ENCODE measurements at regions not wholly inside any gene's neighbourhood (a gene's known extent, or its start where the extent isn't known, plus 50 kb on each side); places are given as distances from the start of the nearest gene placed in this dataset.

DNA sequence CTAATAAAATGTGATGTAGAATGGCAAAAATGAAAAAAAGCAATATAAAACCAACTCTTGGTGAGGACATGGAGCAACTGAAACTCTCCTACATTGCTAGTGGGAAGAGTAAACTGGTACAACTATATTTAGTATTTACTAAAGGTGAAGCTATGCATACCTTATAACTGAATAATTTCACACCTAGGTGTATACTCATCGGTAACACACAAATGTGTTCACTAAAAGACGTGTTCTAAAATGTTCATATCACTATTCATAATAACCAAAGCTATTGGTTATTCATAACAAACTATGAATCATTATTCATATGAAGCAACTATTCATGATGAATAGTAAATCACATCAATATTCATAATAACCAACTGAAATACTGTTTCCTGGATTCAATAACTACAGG is 1030.3 kb downstream of the ROBO2 start:
- 92 to 94% methylated on average over 2 of the region's 2 CpGs for WGBS, 2 donors
- TF ChIP-seq, protein P1, sequence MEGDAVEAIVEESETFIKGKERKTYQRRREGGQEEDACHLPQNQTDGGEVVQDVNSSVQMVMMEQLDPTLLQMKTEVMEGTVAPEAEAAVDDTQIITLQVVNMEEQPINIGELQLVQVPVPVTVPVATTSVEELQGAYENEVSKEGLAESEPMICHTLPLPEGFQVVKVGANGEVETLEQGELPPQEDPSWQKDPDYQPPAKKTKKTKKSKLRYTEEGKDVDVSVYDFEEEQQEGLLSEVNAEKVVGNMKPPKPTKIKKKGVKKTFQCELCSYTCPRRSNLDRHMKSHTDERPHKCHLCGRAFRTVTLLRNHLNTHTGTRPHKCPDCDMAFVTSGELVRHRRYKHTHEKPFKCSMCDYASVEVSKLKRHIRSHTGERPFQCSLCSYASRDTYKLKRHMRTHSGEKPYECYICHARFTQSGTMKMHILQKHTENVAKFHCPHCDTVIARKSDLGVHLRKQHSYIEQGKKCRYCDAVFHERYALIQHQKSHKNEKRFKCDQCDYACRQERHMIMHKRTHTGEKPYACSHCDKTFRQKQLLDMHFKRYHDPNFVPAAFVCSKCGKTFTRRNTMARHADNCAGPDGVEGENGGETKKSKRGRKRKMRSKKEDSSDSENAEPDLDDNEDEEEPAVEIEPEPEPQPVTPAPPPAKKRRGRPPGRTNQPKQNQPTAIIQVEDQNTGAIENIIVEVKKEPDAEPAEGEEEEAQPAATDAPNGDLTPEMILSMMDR (IDR thresholded peaks at IDR 0.05), result no peak
- intact Hi-C loops (cut with DNase I), result no loop called here
- no peak overlapping the region for H3K27ac ChIP-seq
- no peaks in the 10 kb centered on the region for H3K36me3 ChIP-seq
- no peaks in the 10 kb centered on the region for H3K27me3 ChIP-seq
- H3K9me3 ChIP-seq, result peaks cover 0 to 3% (median 0%) of the 10 kb centered on the region in 11 donors
- H3K4me3 ChIP-seq, result no peak overlapping the region
- DNase-seq, result no peak
- ATAC-seq, result no peak
- peaks cover 0 to 2% (median 0%) of the 10 kb centered on the region in 9 donors for H3K4me1 ChIP-seq

DNA sequence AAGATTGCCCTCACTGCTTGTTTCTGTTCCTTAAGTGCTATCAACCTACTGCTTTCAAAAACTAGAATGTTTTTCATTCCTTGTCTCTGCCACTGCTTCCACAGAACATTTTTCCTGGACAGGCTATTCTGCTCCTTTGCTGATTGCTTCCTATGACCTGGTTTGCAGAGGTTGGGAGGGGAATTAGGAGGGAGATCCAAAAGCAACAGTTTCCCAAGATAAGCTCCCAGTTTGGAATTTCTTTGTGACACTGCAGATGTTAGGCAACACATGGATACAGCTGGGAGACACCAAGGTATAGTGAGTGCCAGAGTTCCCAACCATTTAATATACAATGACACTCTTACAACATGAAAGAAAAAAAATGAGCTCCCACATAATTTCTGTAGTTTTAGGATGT is 1036.5 kb downstream of the ROBO2 start:
- intact Hi-C loops (cut with DNase I), result no loop called here
- ATAC-seq, result peak in 6 of 8 donors; percentile 38 to 73 (median 64)
- H3K36me3 ChIP-seq, result no peaks in the 10 kb centered on the region

DNA sequence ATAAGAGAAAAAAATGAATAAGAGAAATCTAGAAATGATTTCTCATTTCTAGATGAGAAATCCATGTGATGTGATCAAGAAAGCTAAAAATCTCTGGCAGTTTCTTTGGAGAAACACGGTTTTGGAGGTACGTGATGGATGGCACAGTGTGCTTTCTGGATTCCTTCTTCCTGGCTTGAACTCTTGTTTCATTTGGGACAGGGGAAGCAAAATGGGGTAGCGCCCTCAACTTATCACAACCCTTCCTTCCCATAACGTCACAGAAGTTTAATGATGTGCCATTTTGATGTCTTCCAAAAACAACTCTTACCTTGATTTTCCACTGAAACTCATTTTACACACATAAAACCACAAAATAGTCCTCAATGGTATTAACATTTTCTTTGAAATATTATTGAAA is 1037.3 kb downstream of the ROBO2 start:
- intact Hi-C loops (cut with DNase I), result no loop called here
- ATAC-seq (no peak), DNase-seq (no peak)
- no peak overlapping the region for H3K4me3 ChIP-seq
- no peak overlapping the region for H3K27ac ChIP-seq
- H3K27me3 ChIP-seq, result no peaks in the 10 kb centered on the region
- H3K36me3 ChIP-seq, result no peaks in the 10 kb centered on the region
- 72 to 85% methylated on average over 4 of the region's 4 CpGs for WGBS, 2 donors
- peaks cover 0 to 3% (median 0%) of the 10 kb centered on the region in 11 donors for H3K9me3 ChIP-seq
- TF ChIP-seq, protein P1 (IDR thresholded peaks at IDR 0.05), result no peak
- H3K4me1 ChIP-seq, result peaks cover 0 to 14% (median 0%) of the 10 kb centered on the region in 9 donors

More for the DNA sequence above, 1036.5 kb downstream of the ROBO2 start:
- H3K27me3 ChIP-seq, result no peaks in the 10 kb centered on the region
- H3K4me1 ChIP-seq, result peaks cover 0 to 14% (median 0%) of the 10 kb centered on the region in 9 donors
- TF ChIP-seq, protein P1 (IDR thresholded peaks at IDR 0.05), result no peak
- no peak overlapping the region for H3K4me3 ChIP-seq
- DNase-seq, result no peak
- H3K27ac ChIP-seq, result no peak overlapping the region
- H3K9me3 ChIP-seq, result peaks cover 0 to 3% (median 0%) of the 10 kb centered on the region in 11 donors

DNA sequence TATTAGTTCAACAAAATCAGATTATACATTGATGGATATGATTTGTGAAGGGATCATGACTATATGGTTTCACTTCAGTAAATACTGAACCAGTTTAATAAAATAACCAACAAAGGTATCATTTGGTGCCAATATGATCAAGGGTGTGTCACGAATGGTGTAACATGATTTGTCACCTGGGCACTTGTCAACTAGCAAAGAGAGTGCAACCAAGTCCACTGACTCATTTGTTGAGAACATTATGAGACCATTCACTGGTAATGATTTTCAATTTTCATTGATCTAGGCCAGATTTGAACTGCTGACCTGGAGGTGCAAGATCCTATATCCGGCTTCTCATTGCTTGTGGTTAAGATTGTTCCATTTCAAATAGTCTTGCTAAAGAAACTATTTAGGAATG is 1037.9 kb downstream of the ROBO2 start:
- Histone ChIP-seq H3K4me1 (peaks cover 0 to 14% (median 0%) of the 10 kb centered on the region in 9 donors), H3K27me3 (no peaks in the 10 kb centered on the region), H3K4me3 (no peak overlapping the region), H3K36me3 (no peaks in the 10 kb centered on the region), H3K9me3 (peaks cover 0 to 3% (median 0%) of the 10 kb centered on the region in 11 donors), H3K27ac (no peak overlapping the region)
- no peak for ATAC-seq
- TF ChIP-seq, protein P1 (IDR thresholded peaks at IDR 0.05), result no peak
- no peak for DNase-seq
- intact Hi-C loops (cut with DNase I), result no loop called here
- 86 to 93% methylated on average over 2 of the region's 2 CpGs for WGBS, 2 donors

All from heart right ventricle (tissue), 16 donors.